A549 (cell line): ENCODE measurements at regions not wholly inside any gene's neighbourhood (a gene's known extent, or its start where the extent isn't known, plus 50 kb on each side); places are given as distances from the start of the nearest gene placed in this dataset.
A peak's percentile ranks its signal among the peaks of the same experiment; 100 is the strongest.

Experiments
- BCL3 ChIP-seq: fragments of >200 bp; sonication (Bioruptor Twin); formaldehyde crosslinking; IDR thresholded peaks from 3 replicates; pipeline ENCODE4 v1.6.1; 2016
- CBX2 ChIP-seq: fragments of 200-600 bp; sonication (generic); IDR thresholded peaks from 2 replicates; pipeline ENCODE4 v1.6.1; 2016; ENCODE audit warnings: low read depth, mild to moderate bottlenecking, borderline replicate concordance
- CBX8 ChIP-seq: fragments of 200-600 bp; sonication (generic); IDR thresholded peaks from 2 replicates; pipeline ENCODE4 v1.6.1; 2016
- CHD4 ChIP-seq: fragments of 200-600 bp; sonication (generic); IDR thresholded peaks from 2 replicates; pipeline ENCODE4 v1.6.1; 2016; ENCODE audit warnings: antibody characterized with exemption, mild to moderate bottlenecking, borderline replicate concordance
- CTCF ChIP-seq: fragments of >200 bp; sonication (Bioruptor Twin); formaldehyde crosslinking; IDR thresholded peaks from 3 replicates; pipeline ENCODE4 v1.5.1; 2016
- ELK1 ChIP-seq: fragments of 150-350 bp; IDR thresholded peaks from 2 replicates; pipeline ENCODE4 v1.6.1; 2014; ENCODE audit warnings: low read depth, mild to moderate bottlenecking, low read length
- EP300 ChIP-seq, 2 experiments: fragments of >200 bp; sonication (Bioruptor Twin); formaldehyde crosslinking; IDR thresholded peaks; 2 replicates in 1 of 2; 3 replicates in 1 of 2; pipeline ENCODE4 v1.6.1; 2016 to 2017
- JUN ChIP-seq, 2 experiments: fragments of >200 bp; sonication (Bioruptor Twin); formaldehyde crosslinking; IDR thresholded peaks; 2 replicates in 1 of 2; 3 replicates in 1 of 2; pipeline ENCODE4 v1.6.1; 2016 to 2017
- JUNB ChIP-seq: fragments of >200 bp; sonication (Bioruptor Twin); formaldehyde crosslinking; IDR thresholded peaks from 2 replicates; pipeline ENCODE4 v1.6.1; 2016
- POLR2A ChIP-seq: IDR thresholded peaks from 2 replicates; pipeline ENCODE4 v1.6.1; 2012; ENCODE audit warnings: mild to moderate bottlenecking, low read length
- POLR2AphosphoS2 ChIP-seq: conservative IDR thresholded peaks from 2 replicates; pipeline ENCODE4 v1.6.1; 2012; ENCODE audit warnings: low read length, improper control_type of control experiment, inconsistent platforms
- ZC3H11A ChIP-seq: fragments of 450-650 bp; IDR thresholded peaks from 2 replicates; pipeline ENCODE4 v1.6.1; 2014; ENCODE audit warnings: antibody characterized with exemption, mild to moderate bottlenecking

GRCh38 chr15:66966256-66966655 lies 99.1 kb upstream of the SMAD3 start:
- TF ChIP-seq CTCF (peak; percentile 52), ELK1 (no peak), POLR2A (no peak), CBX2 (no peak), POLR2AphosphoS2 (no peak), EP300 (IDR thresholded peaks at IDR 0.05) (no peak), JUN (IDR thresholded peaks at IDR 0.05) (no peak), JUNB (no peak), CHD4 (no peak), ZC3H11A (no peak), CBX8 (no peak), BCL3 (no peak)
